Mucosa of descending colon (tissue), 3 donors: ENCODE measurements at regions not wholly inside any gene's neighbourhood (a gene's known extent, or its start where the extent isn't known, plus 50 kb on each side); places are given as distances from the start of the nearest gene placed in this dataset.

ENCODE experiments used
- ATAC-seq: fragments of 200-7000 bp; cut with Tn5 transposase; one replicate; pipeline ENCODE4 v1.9.1; 2020; ENCODE audit warnings: mild to moderate bottlenecking, moderate library complexity
- DNase-seq, 3 donors: peaks; one replicate each; pipeline ENCODE4 v3.0.0-alpha.2; 2020
- H3K36me3 ChIP-seq: fragments of 200-600 bp; one replicate; pipeline ENCODE4 v1.8.0; 2021; ENCODE audit warnings: low read depth, mild to moderate bottlenecking
- H3K4me1 ChIP-seq: fragments of 200-600 bp; one replicate; pipeline ENCODE4 v1.8.0; 2021; ENCODE audit warnings: low read depth, mild to moderate bottlenecking
- H3K4me3 ChIP-seq: fragments of 200-600 bp; one replicate; pipeline ENCODE4 v1.8.0; 2021; ENCODE audit warnings: mild to moderate bottlenecking
- H3K9me3 ChIP-seq: fragments of 200-600 bp; one replicate; pipeline ENCODE4 v1.8.0; 2021; ENCODE audit warnings: mild to moderate bottlenecking
- intact Hi-C, 2 donors: fragments of 100-400 bp; cut with DNase I in 1 of 2; cut with micrococcal nuclease in 1 of 2; formaldehyde crosslinking; loops; one replicate each; pipeline versions ENCODE4 v1.11.0 to v1.11.1; 2022; cut with DNase I, micrococcal nuclease
- TF ChIP-seq, protein P1 (sequence below): fragments of 200-600 bp; IDR thresholded peaks from one replicate; pipeline ENCODE4 v1.8.0; 2022; ENCODE audit warnings: antibody characterized with exemption, mild to moderate bottlenecking
- donor health status: DM: no; HTN: no; CAD: no; lungs with moderate emphysema.
- donor health status: DM: no; HTN: no; CAD: no.
- donor health status: DM: no; HTN: yes; CAD: no.

DNA sequence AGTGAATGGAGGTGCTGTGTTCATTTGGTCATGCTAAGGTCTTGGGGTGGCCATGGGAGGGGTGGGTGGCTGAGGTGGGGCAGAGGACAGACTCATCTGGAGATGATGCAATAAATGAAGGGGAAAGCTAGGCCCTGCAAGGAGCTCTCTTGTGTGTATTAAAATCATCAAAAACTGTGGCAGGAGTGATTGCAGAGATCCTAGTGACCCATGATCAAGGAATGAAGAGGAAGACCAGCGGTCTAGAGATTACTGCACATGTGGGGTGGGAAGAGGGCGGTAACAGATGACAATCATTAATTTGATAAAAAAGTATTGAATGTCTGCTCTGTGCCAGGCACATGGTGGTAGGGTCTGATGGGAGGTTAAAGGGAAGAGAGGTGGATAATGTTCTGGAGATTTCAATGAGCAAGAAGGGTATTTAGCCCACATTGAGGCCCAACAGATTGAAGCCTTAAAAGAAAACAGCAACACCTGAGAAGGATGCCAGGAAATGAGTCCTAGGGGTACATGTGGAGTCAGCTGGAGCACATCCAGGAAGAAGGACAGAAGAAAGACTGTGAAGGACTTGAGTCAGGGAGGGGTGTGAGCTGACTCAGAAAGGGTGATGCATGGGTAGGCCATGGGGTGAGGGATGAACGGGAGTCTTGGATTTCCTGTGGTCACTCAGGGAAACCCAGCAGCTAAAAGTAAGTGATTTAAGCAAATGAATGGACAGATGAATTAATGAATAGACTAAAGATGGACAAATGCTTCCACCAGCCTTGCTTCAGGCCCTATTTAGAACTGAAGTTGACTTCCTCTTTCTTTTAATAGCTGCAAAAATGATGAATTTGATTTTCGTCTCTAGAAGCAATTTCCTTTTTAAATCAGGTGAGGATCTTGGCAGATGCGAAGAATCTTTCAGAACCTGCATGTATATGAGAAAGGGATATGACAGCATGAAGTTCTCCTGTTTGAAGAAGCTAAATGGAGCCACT, 83.1 kb upstream of the IGFBP3 start:
- no peak for ATAC-seq
- no peaks in the 10 kb centered on the region for H3K4me1 ChIP-seq
- DNase-seq: no peak
- intact Hi-C loops: no loop called here
- no peak overlapping the region for H3K4me3 ChIP-seq
- no peaks in the 10 kb centered on the region for H3K36me3 ChIP-seq
- H3K9me3 ChIP-seq: peaks cover 6% of the 10 kb centered on the region
- TF ChIP-seq, protein P1, sequence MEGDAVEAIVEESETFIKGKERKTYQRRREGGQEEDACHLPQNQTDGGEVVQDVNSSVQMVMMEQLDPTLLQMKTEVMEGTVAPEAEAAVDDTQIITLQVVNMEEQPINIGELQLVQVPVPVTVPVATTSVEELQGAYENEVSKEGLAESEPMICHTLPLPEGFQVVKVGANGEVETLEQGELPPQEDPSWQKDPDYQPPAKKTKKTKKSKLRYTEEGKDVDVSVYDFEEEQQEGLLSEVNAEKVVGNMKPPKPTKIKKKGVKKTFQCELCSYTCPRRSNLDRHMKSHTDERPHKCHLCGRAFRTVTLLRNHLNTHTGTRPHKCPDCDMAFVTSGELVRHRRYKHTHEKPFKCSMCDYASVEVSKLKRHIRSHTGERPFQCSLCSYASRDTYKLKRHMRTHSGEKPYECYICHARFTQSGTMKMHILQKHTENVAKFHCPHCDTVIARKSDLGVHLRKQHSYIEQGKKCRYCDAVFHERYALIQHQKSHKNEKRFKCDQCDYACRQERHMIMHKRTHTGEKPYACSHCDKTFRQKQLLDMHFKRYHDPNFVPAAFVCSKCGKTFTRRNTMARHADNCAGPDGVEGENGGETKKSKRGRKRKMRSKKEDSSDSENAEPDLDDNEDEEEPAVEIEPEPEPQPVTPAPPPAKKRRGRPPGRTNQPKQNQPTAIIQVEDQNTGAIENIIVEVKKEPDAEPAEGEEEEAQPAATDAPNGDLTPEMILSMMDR: no peak

DNA sequence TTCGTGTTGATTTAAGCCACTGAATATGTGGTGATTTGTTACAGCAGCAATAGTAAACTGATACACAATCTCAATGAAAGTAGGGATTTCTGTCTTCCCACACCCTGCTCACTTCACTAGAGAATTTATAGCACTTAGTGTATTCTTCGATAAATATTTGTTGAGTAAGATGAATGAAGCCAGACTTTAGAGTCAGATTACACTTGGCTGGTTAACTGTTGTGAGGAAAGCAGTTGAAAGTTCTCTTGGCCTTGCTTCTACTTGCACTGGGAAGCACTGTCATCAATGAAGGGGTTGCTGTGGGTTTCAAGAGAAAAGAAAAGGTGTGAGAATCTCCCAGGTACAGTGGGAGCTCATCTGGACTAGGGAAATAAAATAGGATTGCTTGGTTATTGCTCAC, 82.1 kb upstream of the IGFBP3 start:
- TF ChIP-seq, protein P1: no peak
- no peaks in the 10 kb centered on the region for H3K36me3 ChIP-seq
- intact Hi-C loops: no loop called here
- no peak overlapping the region for H3K4me3 ChIP-seq
- peaks cover 6% of the 10 kb centered on the region for H3K9me3 ChIP-seq
- ATAC-seq (no peak), DNase-seq (no peak)
- H3K4me1 ChIP-seq: no peaks in the 10 kb centered on the region

DNA sequence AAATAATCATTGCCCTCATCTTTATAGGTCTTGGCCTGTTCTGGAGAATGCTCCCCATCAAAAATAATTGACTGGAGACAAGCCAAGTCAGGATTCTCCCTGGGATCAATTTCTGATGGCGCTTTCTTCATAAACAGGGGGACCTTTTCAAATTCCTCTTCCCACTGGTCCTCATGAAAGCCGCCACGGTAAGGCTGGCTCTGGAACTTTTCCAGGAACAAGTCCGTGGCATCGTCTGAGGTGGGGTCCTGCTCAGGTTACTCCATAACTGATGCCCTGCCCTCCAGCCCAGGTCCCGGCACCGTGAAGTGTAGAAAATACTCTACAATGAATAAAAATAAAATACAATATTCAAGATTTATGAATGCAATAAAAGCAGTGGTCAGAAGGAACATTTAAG, 79.4 kb upstream of the IGFBP3 start:
- DNase-seq: no peak
- peaks cover 18% of the 10 kb centered on the region for H3K9me3 ChIP-seq
- ATAC-seq: no peak
- no peak overlapping the region for H3K4me3 ChIP-seq
- TF ChIP-seq, protein P1: no peak
- intact Hi-C loops: no loop called here
- H3K4me1 ChIP-seq: no peaks in the 10 kb centered on the region
- H3K36me3 ChIP-seq: no peaks in the 10 kb centered on the region

DNA sequence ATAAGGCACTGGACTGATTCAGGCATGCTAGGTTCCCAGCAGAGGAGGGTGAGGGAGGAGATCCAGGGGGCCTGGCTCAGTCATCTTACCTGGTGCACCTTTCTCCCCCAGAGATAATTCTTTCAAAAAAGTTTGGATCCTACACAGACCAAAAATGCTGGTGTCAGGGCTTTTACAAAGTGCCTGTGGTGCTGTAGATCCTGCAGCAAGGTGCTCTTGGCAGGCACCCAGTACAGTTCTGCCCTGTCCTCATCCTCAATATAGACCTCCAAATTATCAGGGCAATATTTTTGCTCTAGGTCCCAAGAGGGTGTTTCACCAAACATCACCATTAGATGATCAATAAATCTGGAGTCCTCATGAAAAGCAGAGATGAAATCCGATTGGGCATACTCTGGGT, 78.5 kb upstream of the IGFBP3 start:
- ATAC-seq: no peak
- intact Hi-C loops: no loop called here
- DNase-seq: no peak
- TF ChIP-seq, protein P1: no peak
- H3K36me3 ChIP-seq: no peaks in the 10 kb centered on the region
- H3K4me1 ChIP-seq: no peaks in the 10 kb centered on the region
- peaks cover 18% of the 10 kb centered on the region for H3K9me3 ChIP-seq
- H3K4me3 ChIP-seq: no peak overlapping the region

DNA sequence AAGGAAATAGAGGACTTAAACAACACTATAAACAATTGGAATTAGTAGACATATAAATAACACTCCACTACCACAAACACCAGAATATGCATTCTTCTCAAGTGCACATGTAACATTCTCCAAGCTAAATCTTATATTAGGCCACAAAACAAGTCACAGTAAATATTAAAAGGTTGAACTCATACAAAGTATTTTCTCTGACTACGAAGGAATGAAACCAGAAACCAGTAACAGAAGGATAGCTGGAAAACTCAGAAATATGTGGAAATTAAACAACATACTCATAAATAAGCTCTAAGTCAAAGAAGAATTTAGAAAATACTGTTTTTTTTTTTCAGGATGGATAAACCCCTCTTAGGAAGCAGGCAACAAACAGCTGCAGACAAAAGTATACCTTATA, 77.4 kb upstream of the IGFBP3 start:
- TF ChIP-seq, protein P1: no peak

More for the DNA sequence above, 77.4 kb upstream of the IGFBP3 start:
- ATAC-seq (no peak), DNase-seq (no peak)
- no peaks in the 10 kb centered on the region for H3K4me1 ChIP-seq
- H3K4me3 ChIP-seq: no peak overlapping the region
- H3K36me3 ChIP-seq: no peaks in the 10 kb centered on the region
- peaks cover 18% of the 10 kb centered on the region for H3K9me3 ChIP-seq
- intact Hi-C loops: no loop called here
